Stimulated activated CD4-positive, alpha-beta T cell treated with anti-CD3 and anti-CD28 coated beads, Interleukin-4, amount 100 ng/mL, for 48 hours (primary cell): ENCODE measurements at regions not wholly inside any gene's neighbourhood (a gene's known extent, or its start where the extent isn't known, plus 50 kb on each side); places are given as distances from the start of the nearest gene placed in this dataset.

Experiments used
- DNase-seq, 2 donors: peaks; one replicate each; pipeline ENCODE4 v3.0.0-alpha.2; 2020; ENCODE audit warnings: low read depth in 2 of 2

DNA sequence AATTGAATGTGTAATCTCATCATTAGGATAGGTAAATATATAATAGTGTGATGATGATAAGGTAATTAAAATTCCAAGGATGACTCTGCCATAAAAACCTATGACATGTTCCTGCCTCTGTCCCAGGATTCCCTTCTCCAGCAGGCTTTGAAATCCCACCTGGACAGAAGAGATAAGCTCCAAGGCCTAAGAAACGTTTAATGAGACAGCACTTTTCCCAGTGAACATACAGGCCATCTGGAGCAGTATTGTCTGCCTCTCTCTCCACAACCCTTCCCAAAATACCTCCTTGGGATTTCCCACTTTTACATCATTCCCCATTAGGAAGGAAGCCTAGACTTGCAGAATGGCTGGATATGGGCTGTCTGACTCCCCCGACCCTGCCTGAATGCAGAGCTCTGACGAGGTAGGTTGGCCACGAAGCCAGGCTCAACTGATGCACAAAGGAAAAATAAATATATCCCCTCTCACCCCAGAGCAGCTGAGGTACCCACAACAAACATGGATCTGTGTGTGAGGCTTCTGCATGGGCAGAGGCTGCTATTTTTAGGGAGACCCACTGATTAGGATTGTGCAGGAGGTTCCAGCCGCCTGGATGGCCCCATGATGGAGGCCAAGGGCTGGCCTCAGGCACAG is 71.0 kb downstream of the TMPRSS5 start:
- DNase-seq: no peak

DNA sequence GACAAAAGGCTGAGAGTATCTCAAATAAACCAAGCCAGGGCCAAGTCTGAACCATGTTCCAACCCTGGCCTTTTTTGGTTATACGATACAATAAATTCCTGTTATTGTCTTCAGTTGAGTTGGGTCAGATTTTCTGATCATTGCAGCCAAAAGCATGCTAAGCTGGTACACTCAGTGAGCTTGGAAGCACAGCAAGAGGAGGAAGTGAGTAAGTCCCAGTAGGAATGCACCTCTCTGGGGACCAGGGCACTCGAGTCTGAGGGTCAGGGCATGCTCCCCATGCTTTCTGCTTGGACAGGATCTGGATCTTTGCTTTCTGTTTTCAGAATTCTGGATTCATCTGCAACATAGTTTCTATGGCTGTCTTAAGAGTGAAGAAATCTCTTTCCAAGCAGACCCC is 73.1 kb downstream of the TMPRSS5 start:
- no peak for DNase-seq

DNA sequence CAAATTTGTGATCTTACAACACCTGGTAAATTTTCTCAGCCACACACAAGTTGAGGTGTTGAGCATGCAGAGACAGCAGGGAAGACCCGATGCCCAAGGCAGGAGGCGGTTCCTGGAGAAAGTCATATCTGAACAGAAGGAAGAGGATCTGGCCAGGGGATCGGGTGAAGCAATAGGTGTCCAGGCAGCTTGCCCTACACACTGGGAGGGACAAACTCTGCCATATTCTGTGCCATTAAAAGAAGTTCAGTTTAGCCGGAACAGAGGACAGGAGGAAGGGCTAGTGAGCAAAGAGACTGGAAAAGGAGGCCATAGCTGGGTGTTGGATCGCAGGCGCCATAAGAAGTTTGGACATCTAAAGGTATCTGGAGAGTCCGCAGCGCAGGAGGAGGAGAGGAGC is 76.5 kb downstream of the TMPRSS5 start:
- DNase-seq: no peak

DNA sequence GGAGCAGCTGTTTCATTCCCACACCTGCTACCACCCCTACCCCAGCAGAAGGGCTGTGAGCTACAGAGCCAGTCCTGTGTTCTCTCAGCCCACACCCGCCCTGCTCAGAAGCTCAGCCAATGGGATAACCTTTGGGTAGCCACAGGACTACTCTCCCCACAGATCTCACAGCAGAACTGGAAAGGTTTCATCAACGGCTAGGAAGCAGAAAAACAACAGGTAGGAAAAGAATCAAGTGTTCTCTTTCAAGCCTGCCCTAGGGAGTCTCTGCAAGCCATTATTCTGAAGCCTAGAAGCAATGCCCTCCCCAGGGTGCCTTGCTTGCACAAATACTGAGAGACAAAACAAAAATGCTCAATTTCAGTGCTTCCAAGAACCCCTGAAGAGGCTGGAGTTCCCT is 77.2 kb downstream of the TMPRSS5 start:
- no peak for DNase-seq

DNA sequence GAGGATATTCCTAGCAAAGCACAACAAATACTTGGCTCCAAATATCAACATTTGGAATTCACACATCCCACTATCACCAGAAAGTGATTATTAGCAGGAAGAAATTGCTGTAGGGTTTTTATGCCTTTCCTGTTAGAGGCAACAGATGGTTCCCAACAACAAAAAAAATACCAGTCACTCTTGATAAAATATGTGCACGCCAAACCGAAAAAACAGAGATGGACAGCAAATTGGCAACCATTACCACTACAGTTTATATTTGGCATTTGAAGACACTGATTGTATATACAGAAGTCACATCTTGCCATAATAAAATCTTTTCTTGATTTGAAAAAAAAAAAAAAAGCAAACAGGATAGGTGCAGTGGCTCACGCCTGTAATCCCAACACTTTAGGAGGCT is 78.2 kb downstream of the TMPRSS5 start:
- DNase-seq: no peak

DNA sequence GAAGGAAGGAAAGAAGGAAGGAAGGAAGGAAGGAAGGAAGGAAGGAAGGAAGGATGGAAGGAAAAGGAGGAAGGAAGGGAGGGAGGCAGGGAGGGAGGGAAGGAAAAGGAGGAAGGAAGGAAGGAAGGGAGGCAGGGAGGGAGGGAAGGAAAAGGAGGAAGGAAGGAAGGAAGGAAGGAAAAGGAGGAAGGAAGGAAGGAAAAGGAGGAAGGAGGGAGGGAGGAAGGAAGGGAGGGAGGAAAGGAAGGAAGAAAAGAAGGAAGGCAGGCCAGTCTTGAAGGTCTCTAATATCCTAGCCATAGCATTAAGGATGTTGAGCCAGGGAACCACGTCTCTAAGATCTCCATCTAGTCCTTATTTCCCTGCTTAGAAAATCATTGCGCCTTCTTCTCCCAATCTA is 78.8 kb downstream of the TMPRSS5 start:
- no peak for DNase-seq

DNA sequence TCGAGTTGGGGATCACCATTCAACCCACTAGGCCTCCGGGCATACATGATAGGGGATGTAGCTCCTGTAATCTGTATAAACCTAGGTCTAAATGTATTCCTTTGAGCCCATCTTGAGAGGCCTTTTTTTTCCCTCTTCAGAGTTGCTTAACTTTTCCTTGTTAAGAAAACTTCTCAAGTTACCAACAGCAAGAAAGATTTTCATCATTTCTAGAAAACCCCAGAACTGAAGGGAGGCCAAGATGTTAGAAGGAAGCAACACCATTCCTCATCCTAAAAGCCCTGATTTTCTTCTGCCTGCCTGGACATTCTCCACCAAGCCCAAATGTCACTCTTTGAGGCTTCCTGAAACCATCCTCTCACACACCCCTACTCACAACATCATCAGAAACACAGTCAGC is 79.4 kb downstream of the TMPRSS5 start:
- DNase-seq: no peak

DNA sequence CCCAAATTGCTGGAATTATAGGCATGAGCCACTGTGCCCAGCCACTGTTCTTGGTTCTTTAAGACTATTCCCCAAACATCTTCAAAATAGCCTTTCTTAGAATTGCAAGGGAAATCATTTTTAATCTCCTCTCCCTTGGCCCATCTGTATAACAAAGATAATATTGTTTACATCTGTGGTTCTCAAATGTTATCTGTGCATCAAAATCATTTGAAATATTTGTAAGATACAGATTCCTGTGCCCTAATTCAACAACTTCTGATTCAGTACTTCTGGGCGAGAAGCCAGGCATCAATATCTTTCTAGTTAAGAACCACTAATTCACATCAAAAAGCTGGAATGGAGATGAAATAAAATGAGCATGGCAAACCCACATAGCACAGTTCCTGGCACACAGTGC is 83.0 kb downstream of the TMPRSS5 start:
- DNase-seq: no peak

DNA sequence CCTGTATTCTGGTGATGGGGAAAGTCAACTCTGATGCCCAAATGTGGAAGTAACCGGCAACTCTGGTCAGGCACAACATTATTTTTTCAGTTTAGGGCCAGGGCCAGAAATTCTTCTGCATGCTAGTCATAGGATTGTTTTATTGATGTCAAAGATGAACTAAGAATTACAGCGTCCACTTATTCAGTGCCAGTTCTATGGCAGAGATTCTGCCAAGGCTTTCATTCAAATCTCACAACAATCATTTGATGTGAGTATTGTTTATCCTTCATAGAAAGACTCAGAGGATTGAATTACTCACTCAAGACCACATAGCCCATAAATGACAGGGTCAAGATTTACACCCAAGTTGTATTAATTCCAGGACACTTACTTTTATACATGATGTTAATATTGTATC is 87.7 kb downstream of the TMPRSS5 start:
- DNase-seq: no peak

DNA sequence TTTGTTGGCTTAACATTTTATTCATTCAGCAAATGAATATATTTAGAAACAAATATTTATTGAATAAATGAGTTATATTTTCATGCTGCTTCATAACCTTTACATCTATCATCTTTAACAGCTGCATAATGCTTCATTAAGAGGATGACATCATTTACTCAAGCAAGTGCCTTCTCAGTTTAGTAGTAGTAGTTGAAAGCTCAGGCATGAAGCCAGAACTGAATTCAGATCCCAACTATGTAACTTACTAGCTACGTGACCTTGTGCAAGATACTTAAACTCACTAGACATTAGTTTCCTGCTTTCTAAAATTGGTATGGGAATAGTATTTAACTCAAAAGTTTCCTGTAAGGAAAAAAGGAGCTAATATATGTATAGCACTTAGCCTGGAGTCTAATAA is 90.3 kb downstream of the TMPRSS5 start:
- DNase-seq: no peak

DNA sequence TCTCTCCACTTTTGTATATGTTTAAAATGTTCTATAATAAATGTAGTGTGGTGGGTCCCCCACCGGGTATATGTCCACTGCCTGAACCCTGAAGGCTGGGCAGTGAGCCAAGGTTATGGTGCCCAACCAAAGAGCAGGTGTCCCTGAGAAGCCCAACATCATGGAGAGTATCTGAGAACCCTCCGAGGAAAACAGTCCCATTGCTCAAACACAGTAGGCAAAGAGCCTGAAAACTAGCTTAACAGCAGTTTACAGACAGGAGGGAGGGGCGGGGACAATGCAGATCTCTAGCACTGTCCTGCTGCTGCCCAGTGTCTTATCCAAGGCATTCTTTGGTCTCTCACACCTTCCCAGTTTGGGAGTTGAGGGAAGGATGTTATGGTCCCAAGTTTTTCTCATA is 91.0 kb downstream of the TMPRSS5 start:
- no peak for DNase-seq

DNA sequence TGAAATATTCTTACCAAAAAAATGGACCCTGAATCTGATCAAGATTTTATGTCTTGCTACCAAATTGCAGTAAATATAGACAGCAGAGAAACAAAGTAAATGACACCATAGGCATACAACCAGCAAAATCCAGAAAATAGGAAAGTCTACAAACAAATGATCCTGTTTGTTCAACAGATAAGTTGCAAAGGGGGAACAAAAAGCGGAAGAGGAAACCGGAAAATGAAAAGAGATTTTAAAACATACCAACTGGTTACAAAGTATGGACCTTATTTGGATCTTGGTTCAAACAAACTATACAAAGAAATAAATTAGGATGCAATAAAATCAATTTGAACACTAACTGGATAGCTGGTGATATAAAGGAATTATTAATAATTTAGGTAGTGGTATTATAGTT is 92.0 kb downstream of the TMPRSS5 start:
- DNase-seq: no peak

DNA sequence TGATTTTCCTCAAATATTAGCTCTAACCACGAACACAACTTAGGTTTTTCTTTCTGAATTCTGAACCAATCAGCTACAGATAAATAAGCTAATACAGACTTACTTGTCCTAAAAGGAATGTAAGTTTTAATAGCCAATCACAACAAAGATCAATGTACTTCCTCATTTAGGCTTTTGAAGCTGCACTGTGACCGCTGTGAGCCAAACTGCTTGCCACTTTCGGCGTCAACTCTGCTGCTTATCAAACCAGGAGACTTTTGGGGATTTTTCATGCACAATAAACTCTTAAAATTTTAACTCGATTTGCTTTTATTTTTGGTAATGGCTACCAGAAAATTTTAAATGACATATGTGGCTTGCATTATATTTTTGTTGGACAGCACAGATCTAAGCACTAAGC is 92.5 kb downstream of the TMPRSS5 start:
- no peak for DNase-seq

DNA sequence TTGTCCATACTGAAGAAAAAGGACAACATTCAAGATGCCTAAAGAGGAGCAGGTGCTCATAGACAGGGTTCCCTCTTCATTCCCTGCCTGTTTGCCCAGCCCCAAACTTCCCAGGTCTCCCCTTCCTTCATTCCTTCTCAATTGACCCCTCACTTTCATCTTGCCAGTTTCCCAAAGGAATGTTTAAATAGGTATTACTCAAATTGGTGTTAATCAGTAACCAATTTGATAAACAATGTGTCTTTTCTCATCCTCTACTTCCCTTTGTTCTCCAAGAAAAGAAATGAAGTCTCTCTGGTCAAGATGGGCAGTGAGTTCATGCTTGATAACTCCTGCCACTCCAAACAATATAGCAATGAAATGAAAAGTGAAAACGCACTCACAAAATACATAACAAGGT is 101.9 kb downstream of the TMPRSS5 start:
- no peak for DNase-seq

DNA sequence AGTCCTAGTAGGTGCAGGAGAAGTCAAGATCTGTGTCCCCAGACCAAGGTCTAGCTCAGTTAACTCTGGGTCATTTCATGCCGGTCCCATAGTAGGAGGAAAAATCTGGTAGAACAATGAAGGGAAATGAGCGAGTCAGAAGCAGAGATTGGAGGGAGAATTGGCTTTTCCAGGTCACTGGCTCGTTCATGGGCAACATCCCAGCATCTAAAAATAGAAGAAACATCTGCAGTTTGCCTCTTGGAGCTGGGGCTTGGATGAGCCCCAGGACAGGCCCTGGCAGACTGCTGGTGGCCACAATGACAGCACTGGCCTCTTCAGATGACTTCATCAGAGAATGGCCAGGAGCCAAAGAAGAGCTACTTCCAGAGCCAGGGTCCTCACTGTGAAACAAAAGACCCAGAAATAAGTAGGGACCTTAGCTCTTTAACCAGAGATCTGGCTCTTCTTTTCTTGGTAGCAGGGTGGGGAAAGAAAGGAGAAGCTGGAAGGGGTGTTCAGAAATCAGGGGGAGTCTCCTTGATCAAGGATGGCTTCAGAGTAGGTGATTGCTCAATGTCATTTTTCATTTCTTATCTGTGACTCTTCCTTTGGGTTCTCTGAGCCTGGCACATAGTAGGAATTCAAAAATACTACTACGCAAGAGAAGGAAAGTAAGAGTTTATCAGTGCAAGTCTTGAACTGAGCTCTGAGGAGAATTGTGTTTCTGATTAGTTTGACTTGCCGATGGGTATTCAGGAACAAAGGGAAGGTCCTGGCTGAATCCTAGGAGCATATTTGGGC is 102.6 kb downstream of the TMPRSS5 start:
- no peak for DNase-seq

DNA sequence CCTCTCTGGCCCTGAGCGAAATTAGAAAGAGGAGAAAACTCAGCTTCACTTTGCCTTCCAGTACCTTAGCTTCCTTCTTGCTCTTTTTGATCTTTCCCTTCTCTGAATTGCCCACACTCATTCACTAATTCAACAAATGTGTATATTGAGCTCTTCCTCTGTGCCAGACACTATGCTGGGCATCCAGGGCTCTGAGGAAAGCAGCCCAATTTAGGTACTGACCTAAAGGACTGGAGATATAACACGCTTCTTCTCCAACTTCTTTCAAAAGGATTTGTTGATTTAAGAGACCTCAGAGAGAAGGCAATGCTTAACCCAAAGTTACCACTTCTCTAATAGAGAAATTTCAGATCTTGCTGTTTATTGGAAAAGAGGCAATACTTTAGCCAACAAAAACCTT is 103.6 kb downstream of the TMPRSS5 start:
- DNase-seq: no peak

DNA sequence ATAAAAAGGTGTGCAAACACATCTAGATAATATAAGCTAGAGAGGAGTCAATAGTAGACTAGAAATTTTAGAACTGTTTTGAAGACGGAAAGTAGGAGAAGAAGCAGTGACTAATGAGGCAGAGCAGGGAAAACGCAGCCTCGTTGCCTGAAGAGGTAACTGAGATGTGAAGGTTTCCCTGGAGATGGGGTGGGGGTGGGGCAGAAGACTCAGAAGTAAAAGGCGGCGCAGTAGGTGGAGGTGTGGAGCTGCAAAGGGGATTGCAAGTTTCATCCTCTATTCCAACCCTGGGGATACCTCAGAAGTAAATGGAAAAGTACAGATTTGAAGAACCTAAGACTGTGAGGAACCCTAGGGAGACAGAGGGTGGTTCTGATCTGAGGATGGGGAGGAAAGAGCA is 109.5 kb downstream of the TMPRSS5 start:
- no peak for DNase-seq

DNA sequence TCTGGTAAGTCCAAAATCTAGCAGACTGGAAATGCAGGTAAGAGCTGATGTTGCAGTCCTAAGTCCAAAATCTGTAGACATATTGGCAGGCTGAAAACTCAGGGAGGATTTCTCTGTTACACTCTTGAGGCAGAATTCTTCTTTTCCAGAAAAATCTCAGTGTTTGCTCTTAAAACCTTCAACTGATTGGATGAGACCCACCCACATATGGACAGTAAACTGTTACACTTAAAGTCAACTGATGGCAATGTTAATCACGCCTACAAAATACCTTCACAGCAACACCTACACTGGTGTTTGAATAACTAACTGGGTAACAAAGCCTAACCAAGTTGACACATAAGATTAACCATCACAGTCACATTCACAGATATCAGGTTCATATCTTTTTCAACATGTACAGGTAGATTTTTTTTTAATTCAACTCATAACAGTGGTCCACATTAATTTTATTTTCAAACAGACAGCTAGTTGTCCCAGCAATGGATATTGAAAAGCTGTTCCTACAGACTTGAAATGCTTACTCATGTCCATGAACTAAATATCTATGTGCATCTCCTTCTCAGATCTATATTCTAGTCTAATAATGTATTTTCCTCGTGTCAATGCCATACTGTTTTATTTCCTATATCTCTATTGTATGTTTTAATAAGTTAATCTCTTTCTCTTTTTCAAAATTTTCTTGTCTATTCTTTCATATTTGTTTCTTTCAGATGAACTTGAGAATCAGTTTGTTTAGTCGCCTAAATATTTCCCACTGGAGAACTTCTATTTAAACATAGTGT is 110.1 kb downstream of the TMPRSS5 start:
- DNase-seq: no peak

DNA sequence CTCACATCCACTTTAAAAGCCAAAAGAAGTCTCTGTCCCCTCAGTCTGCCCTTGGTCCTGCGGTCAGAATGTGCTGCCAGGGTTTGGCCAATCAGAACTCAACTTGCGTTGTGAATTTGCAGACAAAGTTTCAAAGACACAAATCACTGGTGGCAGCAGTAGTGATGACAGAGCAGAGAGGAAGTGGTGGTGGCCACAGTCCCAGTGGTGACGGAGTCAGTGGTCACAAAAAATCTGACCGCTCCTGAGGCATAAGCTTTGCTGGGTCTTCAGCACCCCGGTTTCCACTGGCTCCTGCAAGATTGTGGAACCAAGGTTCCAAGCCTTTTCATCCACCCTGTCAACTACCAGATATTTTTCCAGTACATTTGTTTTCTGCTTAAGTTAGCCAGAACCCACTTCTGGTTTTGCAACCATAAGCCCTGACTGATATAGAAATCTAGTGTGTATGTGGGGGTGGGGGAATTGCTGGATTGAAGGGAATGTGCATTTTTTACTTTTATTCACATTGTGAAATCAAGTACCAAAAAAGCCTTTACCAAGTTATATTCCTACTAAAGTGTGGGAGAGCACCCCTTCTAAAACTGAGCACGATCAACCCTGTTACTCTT is 112.3 kb downstream of the TMPRSS5 start:
- DNase-seq: peak; percentile 6 to 41

DNA sequence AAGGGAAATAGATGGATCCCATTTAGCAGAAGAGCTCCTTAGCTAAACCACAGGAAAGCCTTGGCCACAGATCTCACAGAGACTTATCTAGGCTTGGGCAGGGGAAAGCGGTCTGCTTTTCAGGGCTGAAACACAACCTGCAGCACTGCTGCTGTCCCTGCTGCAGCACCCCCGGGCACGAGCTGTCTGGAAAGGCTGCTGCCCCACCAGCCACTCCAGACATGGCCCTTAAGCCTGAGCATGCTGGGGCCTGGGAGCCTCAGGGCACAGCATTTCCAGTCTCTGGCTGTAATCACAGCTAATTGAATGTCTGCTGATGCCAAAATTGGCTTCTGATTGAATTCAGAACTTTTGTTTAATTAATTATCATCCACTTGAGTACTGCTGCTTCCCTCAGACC is 115.0 kb downstream of the TMPRSS5 start:
- DNase-seq: no peak

DNA sequence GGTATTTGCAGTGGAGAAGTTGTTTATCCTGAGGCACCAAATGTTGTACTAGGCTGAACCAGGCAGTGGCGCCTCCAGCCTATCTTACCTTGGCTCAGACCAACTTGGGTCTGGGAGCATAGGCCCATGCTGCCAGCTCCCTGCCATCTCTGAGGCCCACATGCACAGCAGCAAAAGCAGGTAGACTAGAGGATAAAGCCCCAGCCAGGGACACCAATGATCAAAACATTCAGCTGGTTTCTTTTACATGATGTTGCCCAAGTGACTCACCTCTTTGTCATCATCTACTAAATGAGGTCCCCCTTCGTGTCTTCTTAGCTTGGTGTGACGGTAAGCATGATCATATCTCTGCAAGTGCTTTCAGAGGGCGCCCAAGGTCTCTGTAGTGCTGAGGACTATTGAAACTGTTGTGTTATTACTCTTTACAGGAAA is 112.1 kb upstream of the DRD2 start:
- peak; percentile 20 to 36 for DNase-seq

DNA sequence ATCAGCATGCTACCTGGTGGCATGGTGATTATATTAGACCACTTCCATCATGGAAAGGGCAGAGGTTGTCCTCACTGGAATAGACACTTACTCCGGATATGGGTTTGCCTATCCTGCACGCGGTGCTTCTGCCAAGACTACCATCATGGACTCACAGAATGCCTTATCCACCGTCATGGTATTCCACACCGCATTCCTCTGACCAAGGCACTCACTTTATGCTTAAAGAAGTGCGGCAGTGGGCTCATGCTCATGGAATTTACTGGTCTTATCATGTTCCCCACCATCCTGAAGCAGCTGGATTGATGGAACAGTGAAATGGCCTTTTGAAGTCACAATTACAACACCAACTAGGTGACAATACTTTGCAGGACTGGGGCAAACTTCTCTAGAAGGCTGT is 109.2 kb upstream of the DRD2 start:
- no peak for DNase-seq

DNA sequence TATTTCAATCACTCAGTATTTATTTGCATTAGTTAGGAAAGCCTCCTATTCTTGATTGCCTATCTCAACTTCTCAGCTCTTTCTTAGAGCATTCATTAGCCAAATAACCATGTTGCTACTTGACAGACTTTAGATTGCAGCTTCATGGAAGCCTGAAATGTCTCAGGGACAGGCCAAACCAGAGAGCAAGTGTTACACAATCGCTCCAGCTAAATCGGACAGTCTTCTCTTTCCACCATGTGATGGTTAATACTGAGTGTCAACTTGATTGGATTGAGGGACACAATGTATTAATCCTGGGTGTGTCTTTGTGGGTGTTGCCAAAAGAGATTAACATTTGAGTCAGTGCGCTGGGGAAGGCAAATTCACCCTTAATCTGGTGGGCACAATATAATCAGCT is 106.5 kb upstream of the DRD2 start:
- no peak for DNase-seq
